HL-60 (cell line): ENCODE measurements at regions not wholly inside any gene's neighbourhood (a gene's known extent, or its start where the extent isn't known, plus 50 kb on each side); places are given as distances from the start of the nearest gene placed in this dataset.

Experiments used
- DNase-seq, 2 experiments: peaks; one replicate each; pipeline ENCODE4 v3.0.0-alpha.2; 2010 to 2020; ENCODE audit warnings: low read depth in 1 of 2, low spot score in 1 of 2
- H3K27ac ChIP-seq: fragments of 250-450 bp; sonication (Bioruptor Pico); replicated peaks from 2 replicates; pipeline ENCODE4 v1.5.1; 2020; ENCODE audit warnings: mild to moderate bottlenecking, moderate library complexity
- H3K27me3 ChIP-seq: fragments of 250-450 bp; sonication (Bioruptor Pico); 2 replicates; pipeline ENCODE4 v1.5.1; 2021; ENCODE audit warnings: mild to moderate bottlenecking, moderate library complexity; ENCODE audit not compliant: insufficient read depth, poor library complexity, severe bottlenecking
- H3K4me3 ChIP-seq: replicated peaks from 2 replicates; pipeline ENCODE4 v1.5.1; 2011; ENCODE audit warnings: mild to moderate bottlenecking, control low read depth, low read length; ENCODE audit not compliant: insufficient read depth
- CTCF ChIP-seq: IDR thresholded peaks from one replicate; pipeline ENCODE4 v1.5.1; 2011; ENCODE audit warnings: low read length, control low read depth, inconsistent platforms; ENCODE audit not compliant: insufficient read depth
- GABPA ChIP-seq: IDR thresholded peaks from 2 replicates; pipeline ENCODE4 v1.6.1; 2012; ENCODE audit warnings: low read depth
- POLR2AphosphoS5 ChIP-seq: IDR thresholded peaks from 2 replicates; pipeline ENCODE4 v1.6.1; 2012; ENCODE audit warnings: low read depth
- SPI1 ChIP-seq: IDR thresholded peaks from 2 replicates; pipeline ENCODE4 v1.6.1; 2012; ENCODE audit warnings: low read depth, mild to moderate bottlenecking, borderline replicate concordance
- TF ChIP-seq, protein P1 (sequence below): IDR thresholded peaks from 2 replicates; pipeline ENCODE4 v1.6.1; 2012; ENCODE audit warnings: low read depth; ENCODE audit not compliant: insufficient replicate concordance

DNA sequence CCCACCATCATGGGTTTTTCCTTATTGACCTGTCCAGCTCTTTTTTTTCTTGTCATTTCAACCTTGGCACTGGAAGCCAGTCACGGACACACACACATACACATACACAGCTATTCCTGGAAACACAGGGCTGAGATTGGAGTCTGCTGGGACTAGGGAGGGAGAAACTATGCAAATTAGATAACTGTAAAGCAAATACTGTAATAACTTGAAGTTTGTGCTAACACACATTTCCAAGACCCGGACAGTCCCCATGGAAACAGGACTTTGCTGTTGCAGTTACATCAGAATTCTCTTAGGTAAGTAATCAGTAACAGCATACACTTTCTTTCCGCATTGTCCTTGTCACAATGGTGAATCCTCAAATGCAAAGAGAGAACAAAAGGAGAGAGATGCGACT, 304.4 kb downstream of the KBTBD8 start:
- DNase-seq = no peak
- TF ChIP-seq POLR2AphosphoS5 = no peak
- TF ChIP-seq, protein P1, sequence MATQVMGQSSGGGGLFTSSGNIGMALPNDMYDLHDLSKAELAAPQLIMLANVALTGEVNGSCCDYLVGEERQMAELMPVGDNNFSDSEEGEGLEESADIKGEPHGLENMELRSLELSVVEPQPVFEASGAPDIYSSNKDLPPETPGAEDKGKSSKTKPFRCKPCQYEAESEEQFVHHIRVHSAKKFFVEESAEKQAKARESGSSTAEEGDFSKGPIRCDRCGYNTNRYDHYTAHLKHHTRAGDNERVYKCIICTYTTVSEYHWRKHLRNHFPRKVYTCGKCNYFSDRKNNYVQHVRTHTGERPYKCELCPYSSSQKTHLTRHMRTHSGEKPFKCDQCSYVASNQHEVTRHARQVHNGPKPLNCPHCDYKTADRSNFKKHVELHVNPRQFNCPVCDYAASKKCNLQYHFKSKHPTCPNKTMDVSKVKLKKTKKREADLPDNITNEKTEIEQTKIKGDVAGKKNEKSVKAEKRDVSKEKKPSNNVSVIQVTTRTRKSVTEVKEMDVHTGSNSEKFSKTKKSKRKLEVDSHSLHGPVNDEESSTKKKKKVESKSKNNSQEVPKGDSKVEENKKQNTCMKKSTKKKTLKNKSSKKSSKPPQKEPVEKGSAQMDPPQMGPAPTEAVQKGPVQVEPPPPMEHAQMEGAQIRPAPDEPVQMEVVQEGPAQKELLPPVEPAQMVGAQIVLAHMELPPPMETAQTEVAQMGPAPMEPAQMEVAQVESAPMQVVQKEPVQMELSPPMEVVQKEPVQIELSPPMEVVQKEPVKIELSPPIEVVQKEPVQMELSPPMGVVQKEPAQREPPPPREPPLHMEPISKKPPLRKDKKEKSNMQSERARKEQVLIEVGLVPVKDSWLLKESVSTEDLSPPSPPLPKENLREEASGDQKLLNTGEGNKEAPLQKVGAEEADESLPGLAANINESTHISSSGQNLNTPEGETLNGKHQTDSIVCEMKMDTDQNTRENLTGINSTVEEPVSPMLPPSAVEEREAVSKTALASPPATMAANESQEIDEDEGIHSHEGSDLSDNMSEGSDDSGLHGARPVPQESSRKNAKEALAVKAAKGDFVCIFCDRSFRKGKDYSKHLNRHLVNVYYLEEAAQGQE = no peak
- no peak for TF ChIP-seq CTCF
- TF ChIP-seq SPI1 = no peak
- TF ChIP-seq GABPA = no peak
- Histone ChIP-seq H3K4me3 (no peak overlapping the region), H3K27me3 (no peaks in the 10 kb centered on the region), H3K27ac (no peak overlapping the region)

- no peak overlapping the region for H3K27ac ChIP-seq
Measured at GRCh38 chr3:67305160-67305559, 307.1 kb downstream of the KBTBD8 start.

GRCh38 chr3:67305922-67306321, 307.8 kb downstream of the KBTBD8 start:
- no peak for DNase-seq
- Histone ChIP-seq H3K27ac (no peak overlapping the region), H3K4me3 (no peak overlapping the region), H3K27me3 (no peaks in the 10 kb centered on the region)
- no peak for TF ChIP-seq SPI1
- no peak for TF ChIP-seq POLR2AphosphoS5
- no peak for TF ChIP-seq CTCF
- TF ChIP-seq, protein P1 = no peak
- no peak for TF ChIP-seq GABPA

More at GRCh38 chr3:67305160-67305559, 307.1 kb downstream of the KBTBD8 start:
- Histone ChIP-seq H3K27me3 (no peaks in the 10 kb centered on the region), H3K4me3 (no peak overlapping the region)
- TF ChIP-seq, protein P1 = no peak
- TF ChIP-seq SPI1 = no peak
- no peak for TF ChIP-seq POLR2AphosphoS5
- TF ChIP-seq CTCF = no peak
- TF ChIP-seq GABPA = no peak
- DNase-seq = no peak
